BJ (cell line): ENCODE measurements at regions not wholly inside any gene's neighbourhood (a gene's known extent, or its start where the extent isn't known, plus 50 kb on each side); places are given as distances from the start of the nearest gene placed in this dataset.

Source experiments
- CTCF ChIA-PET: fragments of 350-600 bp; formaldehyde crosslinking; extraction: SDS; loops from one replicate; lab custom pipeline; 2021; ENCODE audit warnings: antibody characterized with exemption, inconsistent platforms; lab: Yijun Ruan, JAX
- POLR2A ChIA-PET: fragments of 300-600 bp; sonication (Branson Sonifier 250); formaldehyde crosslinking; extraction: SDS; loops from one replicate; lab custom pipeline; 2021; ENCODE audit warnings: antibody characterized with exemption; lab: Charles Lee
- DNase-seq: peaks from one replicate; pipeline ENCODE4 v3.0.0-alpha.2; 2011; ENCODE audit warnings: low read depth
- H3K27me3 ChIP-seq: 2 replicates; pipeline ENCODE4 v1.6.0; 2011; ENCODE audit warnings: low read length; ENCODE audit not compliant: control insufficient read depth, insufficient read depth
- H3K36me3 ChIP-seq: 2 replicates; pipeline ENCODE4 v1.5.1; 2011; ENCODE audit warnings: low read length; ENCODE audit not compliant: control insufficient read depth, insufficient read depth
- H3K4me3 ChIP-seq: 2 replicates; pipeline ENCODE4 v1.5.1; 2011; ENCODE audit warnings: low read depth, mild to moderate bottlenecking, control low read depth, low read length
- TF ChIP-seq, protein P1 (sequence below): IDR thresholded peaks from 2 replicates; pipeline ENCODE4 v1.5.1; 2011; ENCODE audit warnings: low read depth, mild to moderate bottlenecking, control low read depth, inconsistent platforms, low read length, moderate library complexity; ENCODE audit not compliant: insufficient read depth

- no peak overlapping the region for H3K4me3 ChIP-seq
- no peak for DNase-seq
- ChIA-PET POLR2A (no interaction called here), CTCF (no interaction called here)
- no peaks in the 10 kb centered on the region for H3K27me3 ChIP-seq
- TF ChIP-seq, protein P1, sequence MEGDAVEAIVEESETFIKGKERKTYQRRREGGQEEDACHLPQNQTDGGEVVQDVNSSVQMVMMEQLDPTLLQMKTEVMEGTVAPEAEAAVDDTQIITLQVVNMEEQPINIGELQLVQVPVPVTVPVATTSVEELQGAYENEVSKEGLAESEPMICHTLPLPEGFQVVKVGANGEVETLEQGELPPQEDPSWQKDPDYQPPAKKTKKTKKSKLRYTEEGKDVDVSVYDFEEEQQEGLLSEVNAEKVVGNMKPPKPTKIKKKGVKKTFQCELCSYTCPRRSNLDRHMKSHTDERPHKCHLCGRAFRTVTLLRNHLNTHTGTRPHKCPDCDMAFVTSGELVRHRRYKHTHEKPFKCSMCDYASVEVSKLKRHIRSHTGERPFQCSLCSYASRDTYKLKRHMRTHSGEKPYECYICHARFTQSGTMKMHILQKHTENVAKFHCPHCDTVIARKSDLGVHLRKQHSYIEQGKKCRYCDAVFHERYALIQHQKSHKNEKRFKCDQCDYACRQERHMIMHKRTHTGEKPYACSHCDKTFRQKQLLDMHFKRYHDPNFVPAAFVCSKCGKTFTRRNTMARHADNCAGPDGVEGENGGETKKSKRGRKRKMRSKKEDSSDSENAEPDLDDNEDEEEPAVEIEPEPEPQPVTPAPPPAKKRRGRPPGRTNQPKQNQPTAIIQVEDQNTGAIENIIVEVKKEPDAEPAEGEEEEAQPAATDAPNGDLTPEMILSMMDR = no peak
- H3K36me3 ChIP-seq = no peaks in the 10 kb centered on the region
These were observed 144.1 kb upstream of the NRSN1 start for GRCh38 chr6:23981923-23982322.

DNA sequence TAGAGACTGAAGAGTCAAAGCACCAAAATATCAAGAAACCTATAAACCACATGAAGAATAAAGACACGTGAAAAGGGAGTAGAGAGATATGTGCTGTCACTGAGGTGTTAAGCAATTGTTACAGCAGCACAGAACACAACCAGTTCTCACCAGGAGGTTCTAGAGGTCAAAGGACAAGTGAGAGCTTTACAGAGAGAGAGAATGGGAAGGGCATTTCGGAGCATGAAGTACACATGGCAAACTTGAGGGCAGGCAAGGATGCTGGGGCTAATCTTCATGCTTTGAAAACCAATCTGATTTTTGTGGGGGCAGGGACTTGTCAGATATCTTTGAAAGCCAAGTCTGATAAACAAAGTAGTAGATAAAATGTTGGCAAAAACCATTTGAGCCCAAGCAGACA lies 142.3 kb upstream of the NRSN1 start:
- ChIA-PET POLR2A (no interaction called here), CTCF (no interaction called here)
- DNase-seq = no peak

GRCh38 chr6:23985015-23985414 lies 141.0 kb upstream of the NRSN1 start:
- TF ChIP-seq, protein P1 = no peak
- ChIA-PET CTCF (no interaction called here), POLR2A (no interaction called here)
- H3K4me3 ChIP-seq = no peak overlapping the region
- H3K27me3 ChIP-seq = no peaks in the 10 kb centered on the region
- DNase-seq = no peak
- H3K36me3 ChIP-seq = no peaks in the 10 kb centered on the region

More for the DNA sequence above, 142.3 kb upstream of the NRSN1 start:
- Histone ChIP-seq H3K27me3 (no peaks in the 10 kb centered on the region), H3K36me3 (no peaks in the 10 kb centered on the region), H3K4me3 (no peak overlapping the region)
- TF ChIP-seq, protein P1 = no peak

DNA sequence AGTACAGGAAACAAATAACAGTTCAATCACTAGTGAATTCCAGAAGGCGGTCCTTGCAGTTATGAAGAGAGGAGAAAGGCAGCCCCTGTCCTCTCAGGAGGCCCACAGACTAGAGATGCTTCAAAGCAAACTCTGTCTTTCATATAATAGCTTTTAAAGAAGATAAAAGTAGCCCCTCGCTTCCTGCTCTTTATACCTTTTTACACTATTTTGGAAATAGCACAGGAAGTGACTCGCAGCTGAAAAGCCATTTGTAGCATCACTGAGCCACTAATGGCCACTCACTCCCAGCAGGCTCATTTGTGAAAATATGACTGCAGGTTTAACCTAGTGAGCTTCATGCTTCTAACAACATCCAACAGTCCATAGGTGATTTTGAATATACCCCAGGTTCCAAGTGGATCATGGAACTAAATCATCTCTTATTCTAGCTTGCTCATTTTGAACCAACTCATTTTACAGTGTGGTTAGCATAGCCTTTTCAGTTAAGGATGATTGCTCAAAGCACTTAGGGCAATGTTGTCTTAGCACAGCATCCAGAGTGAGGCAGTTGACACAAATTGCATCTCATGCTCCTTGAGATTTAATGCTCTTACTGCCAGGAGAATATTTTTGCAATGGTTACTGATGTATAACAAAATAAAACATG lies 136.0 kb upstream of the NRSN1 start:
- ChIA-PET POLR2A (no interaction called here), CTCF (no interaction called here)
- no peak for DNase-seq
- Histone ChIP-seq H3K27me3 (no peaks in the 10 kb centered on the region), H3K36me3 (no peaks in the 10 kb centered on the region), H3K4me3 (no peak overlapping the region)
- TF ChIP-seq, protein P1 = no peak

DNA sequence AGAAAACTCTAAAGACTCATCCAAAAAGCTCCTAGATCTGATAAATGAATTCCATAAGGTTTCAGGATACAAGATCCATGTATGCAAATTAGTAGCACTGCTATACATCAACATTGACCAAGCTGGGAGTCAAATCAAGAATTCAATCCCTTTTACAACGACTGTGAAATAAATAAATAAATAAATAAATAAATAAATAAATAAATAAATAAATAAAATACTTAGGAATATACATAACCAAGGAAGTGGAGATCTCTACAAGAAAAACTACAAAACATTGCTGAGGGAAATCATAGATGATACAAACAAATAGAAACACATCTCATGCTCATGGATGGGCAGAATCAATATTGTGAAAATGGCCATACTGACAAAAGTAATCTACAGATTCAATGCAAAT lies 132.0 kb upstream of the NRSN1 start:
- TF ChIP-seq, protein P1 = no peak
- POLR2A ChIA-PET = no interaction called here
- Histone ChIP-seq H3K4me3 (no peak overlapping the region), H3K27me3 (no peaks in the 10 kb centered on the region), H3K36me3 (no peaks in the 10 kb centered on the region)
- CTCF ChIA-PET = no interaction called here
- no peak for DNase-seq
